ENCODE measurements at regions not wholly inside any gene's neighbourhood (a gene's known extent, or its start where the extent isn't known, plus 50 kb on each side); places are given as distances from the start of the nearest gene placed in this dataset.

DNA sequence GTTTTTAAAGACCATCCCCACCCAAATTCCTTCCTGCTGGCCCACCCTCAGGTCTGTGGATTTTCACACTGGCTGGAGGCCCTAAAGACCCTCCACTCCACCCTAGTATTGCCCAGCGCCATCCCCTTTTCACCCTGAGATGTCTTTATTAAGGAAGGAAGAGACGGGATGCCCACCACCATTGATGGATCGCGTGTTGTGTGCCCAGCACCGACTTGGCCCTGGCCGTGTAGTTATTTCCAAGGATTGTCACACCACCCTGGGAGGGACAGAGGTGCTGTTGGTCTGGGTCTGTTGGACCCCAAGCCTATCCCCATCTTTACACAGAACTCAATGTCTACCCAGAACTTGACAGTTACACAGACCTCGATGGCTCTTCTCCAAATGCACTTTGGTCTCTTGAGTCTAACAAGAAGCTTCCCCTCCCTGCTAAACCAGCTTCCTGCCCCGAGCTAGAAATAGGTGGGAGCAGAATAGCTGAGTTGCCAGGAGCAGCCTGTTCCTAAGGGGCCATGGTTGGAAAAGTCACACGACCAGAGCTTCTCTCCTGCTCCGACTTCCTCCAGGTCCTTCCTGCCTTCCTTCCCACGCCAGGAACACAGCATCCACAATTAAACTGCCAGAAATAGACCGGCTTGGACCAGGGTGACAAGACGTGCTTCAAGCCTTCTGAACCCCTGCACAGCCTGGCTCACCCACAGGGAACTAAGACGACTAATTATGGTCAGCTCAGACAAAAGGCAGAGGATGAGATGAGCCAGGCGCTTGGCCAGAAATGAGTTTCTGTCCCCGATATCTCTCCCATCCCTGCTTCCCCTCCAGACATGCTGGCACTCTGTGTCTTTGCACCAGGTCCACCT, 139.5 kb upstream of the CHST15 start:
- TF ChIP-seq, protein P1, sequence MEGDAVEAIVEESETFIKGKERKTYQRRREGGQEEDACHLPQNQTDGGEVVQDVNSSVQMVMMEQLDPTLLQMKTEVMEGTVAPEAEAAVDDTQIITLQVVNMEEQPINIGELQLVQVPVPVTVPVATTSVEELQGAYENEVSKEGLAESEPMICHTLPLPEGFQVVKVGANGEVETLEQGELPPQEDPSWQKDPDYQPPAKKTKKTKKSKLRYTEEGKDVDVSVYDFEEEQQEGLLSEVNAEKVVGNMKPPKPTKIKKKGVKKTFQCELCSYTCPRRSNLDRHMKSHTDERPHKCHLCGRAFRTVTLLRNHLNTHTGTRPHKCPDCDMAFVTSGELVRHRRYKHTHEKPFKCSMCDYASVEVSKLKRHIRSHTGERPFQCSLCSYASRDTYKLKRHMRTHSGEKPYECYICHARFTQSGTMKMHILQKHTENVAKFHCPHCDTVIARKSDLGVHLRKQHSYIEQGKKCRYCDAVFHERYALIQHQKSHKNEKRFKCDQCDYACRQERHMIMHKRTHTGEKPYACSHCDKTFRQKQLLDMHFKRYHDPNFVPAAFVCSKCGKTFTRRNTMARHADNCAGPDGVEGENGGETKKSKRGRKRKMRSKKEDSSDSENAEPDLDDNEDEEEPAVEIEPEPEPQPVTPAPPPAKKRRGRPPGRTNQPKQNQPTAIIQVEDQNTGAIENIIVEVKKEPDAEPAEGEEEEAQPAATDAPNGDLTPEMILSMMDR (IDR thresholded peaks at IDR 0.05): no peak
- TF ChIP-seq POLR2A (IDR thresholded peaks at IDR 0.05): no peak
